ENCODE measurements at regions not wholly inside any gene's neighbourhood (a gene's known extent, or its start where the extent isn't known, plus 50 kb on each side); places are given as distances from the start of the nearest gene placed in this dataset.

DNA sequence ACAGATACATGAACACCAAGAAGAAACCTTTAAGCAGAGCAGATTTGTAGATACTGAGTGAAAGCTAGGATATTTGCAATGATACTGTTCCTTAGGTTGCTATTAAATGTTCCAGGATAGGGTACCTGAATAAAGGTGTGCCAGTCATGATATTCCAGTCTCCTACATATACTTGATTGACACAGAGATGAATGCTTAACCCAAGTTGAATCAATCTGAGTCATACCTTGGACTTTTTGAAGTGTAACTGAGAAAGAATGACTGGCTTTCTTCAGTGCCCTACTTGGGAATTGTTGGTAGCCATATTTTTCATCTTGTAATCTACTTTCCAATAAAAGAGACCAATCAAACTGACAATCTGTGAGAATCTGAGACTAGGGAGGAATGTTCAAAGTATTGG is 805.7 kb upstream of the GHITM start:
- TF ChIP-seq, protein P1, sequence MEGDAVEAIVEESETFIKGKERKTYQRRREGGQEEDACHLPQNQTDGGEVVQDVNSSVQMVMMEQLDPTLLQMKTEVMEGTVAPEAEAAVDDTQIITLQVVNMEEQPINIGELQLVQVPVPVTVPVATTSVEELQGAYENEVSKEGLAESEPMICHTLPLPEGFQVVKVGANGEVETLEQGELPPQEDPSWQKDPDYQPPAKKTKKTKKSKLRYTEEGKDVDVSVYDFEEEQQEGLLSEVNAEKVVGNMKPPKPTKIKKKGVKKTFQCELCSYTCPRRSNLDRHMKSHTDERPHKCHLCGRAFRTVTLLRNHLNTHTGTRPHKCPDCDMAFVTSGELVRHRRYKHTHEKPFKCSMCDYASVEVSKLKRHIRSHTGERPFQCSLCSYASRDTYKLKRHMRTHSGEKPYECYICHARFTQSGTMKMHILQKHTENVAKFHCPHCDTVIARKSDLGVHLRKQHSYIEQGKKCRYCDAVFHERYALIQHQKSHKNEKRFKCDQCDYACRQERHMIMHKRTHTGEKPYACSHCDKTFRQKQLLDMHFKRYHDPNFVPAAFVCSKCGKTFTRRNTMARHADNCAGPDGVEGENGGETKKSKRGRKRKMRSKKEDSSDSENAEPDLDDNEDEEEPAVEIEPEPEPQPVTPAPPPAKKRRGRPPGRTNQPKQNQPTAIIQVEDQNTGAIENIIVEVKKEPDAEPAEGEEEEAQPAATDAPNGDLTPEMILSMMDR (optimal IDR thresholded peaks at IDR 0.05 in 1 of 3, IDR thresholded peaks at IDR 0.05 in 1 of 3, conservative IDR thresholded peaks at IDR 0.05 in 1 of 3; ENCODE audit: extremely low read depth in 1 of 3, insufficient read depth in 2 of 3, low read length in 3 of 3) = no peak
- no peak for TF ChIP-seq EZH2 (IDR thresholded peaks at IDR 0.05; ENCODE audit: low read length)

Measured in keratinocyte (primary cell).